ENCODE measurements at regions not wholly inside any gene's neighbourhood (a gene's known extent, or its start where the extent isn't known, plus 50 kb on each side); places are given as distances from the start of the nearest gene placed in this dataset.
"Not testable (repeated sequence)": the region's sequence is repeated elsewhere in the genome, so short reads cannot be mapped to it uniquely, and the experiment has no call there.

- DNase-seq (ENCODE audit: low spot score), result no peak
- FAIRE-seq, result no peak
Measured at GRCh38 chr4:33930497-33930896, 2313.8 kb downstream of the ARAP2 start.

- FAIRE-seq, result no peak
- no peak for DNase-seq (ENCODE audit: low spot score)
Measured at GRCh38 chr4:33931026-33931425, 2313.3 kb downstream of the ARAP2 start.

GRCh38 chr4:33940281-33940680 lies 2304.0 kb downstream of the ARAP2 start:
- FAIRE-seq (no peak), DNase-seq (ENCODE audit: low spot score) (no peak)

- no peak for DNase-seq (ENCODE audit: low spot score)
- FAIRE-seq, result no peak
Measured at GRCh38 chr4:33941854-33942253, 2302.5 kb downstream of the ARAP2 start.

- no peak for DNase-seq (ENCODE audit: low spot score)
- no peak for FAIRE-seq
Measured at GRCh38 chr4:33948921-33949320, 2295.4 kb downstream of the ARAP2 start.

GRCh38 chr4:33953848-33954247 lies 2290.5 kb downstream of the ARAP2 start:
- not testable (repeated sequence) for FAIRE-seq; DNase-seq (ENCODE audit: low spot score)

- no peak for DNase-seq (ENCODE audit: low spot score)
- FAIRE-seq, result no peak
Measured at GRCh38 chr4:33954759-33955158, 2289.6 kb downstream of the ARAP2 start.

- DNase-seq (ENCODE audit: low spot score), result no peak
- FAIRE-seq, result no peak
Measured at GRCh38 chr4:33959519-33959918, 2284.8 kb downstream of the ARAP2 start.

GRCh38 chr4:33961761-33962160 lies 2282.6 kb downstream of the ARAP2 start:
- DNase-seq (ENCODE audit: low spot score) (no peak), FAIRE-seq (no peak)

- DNase-seq (ENCODE audit: low spot score) (no peak), FAIRE-seq (no peak)
Measured at GRCh38 chr4:33966808-33967207, 2277.5 kb downstream of the ARAP2 start.

GRCh38 chr4:33974270-33974669 lies 2270.0 kb downstream of the ARAP2 start:
- no peak for FAIRE-seq
- no peak for DNase-seq (ENCODE audit: low spot score)

GRCh38 chr4:33975995-33976394 lies 2268.3 kb downstream of the ARAP2 start:
- FAIRE-seq (no peak), DNase-seq (ENCODE audit: low spot score) (no peak)

- not testable (repeated sequence) for DNase-seq (ENCODE audit: low spot score); FAIRE-seq
Measured at GRCh38 chr4:33979781-33980180, 2264.5 kb downstream of the ARAP2 start.

- DNase-seq (ENCODE audit: low spot score), result no peak
Measured at GRCh38 chr4:33980361-33980760, 2264.0 kb downstream of the ARAP2 start.

GRCh38 chr4:33989820-33990443 lies 2254.4 kb downstream of the ARAP2 start:
- no peak for FAIRE-seq
- no peak for DNase-seq (ENCODE audit: low spot score)

More at GRCh38 chr4:33980361-33980760, 2264.0 kb downstream of the ARAP2 start:
- FAIRE-seq, result no peak

- DNase-seq (ENCODE audit: low spot score), result no peak
- no peak for FAIRE-seq
Measured at GRCh38 chr4:33996075-33996718, 2248.1 kb downstream of the ARAP2 start.

GRCh38 chr4:33998291-33998690 lies 2246.0 kb downstream of the ARAP2 start:
- no peak for FAIRE-seq

GRCh38 chr4:34000356-34000755 lies 2244.0 kb downstream of the ARAP2 start:
- FAIRE-seq, result no peak
- DNase-seq (ENCODE audit: low spot score), result no peak

More at GRCh38 chr4:33998291-33998690, 2246.0 kb downstream of the ARAP2 start:
- no peak for DNase-seq (ENCODE audit: low spot score)

- DNase-seq (ENCODE audit: low spot score); FAIRE-seq: not testable (repeated sequence)
Measured at GRCh38 chr4:34006540-34006939, 2237.8 kb downstream of the ARAP2 start.

- FAIRE-seq (no peak), DNase-seq (ENCODE audit: low spot score) (no peak)
Measured at GRCh38 chr4:34009951-34010350, 2234.4 kb downstream of the ARAP2 start.

- FAIRE-seq, result no peak
- no peak for DNase-seq (ENCODE audit: low spot score)
Measured at GRCh38 chr4:34010751-34011519, 2233.4 kb downstream of the ARAP2 start.

GRCh38 chr4:34035225-34035624 lies 2209.1 kb downstream of the ARAP2 start:
- FAIRE-seq (no peak), DNase-seq (ENCODE audit: low spot score) (no peak)

Data from urothelium cell line (cell line).